Osteoblast (primary cell): ENCODE measurements at regions not wholly inside any gene's neighbourhood (a gene's known extent, or its start where the extent isn't known, plus 50 kb on each side); places are given as distances from the start of the nearest gene placed in this dataset.

Source experiments
- DNase-seq: peaks from one replicate; pipeline ENCODE4 v3.0.0; 2011; ENCODE audit warnings: low spot score, mixed read lengths; ENCODE audit not compliant: insufficient read length; ENCODE audit errors: missing footprints
- H2AFZ ChIP-seq: 2 replicates; pipeline ENCODE4 v1.6.0; 2011; ENCODE audit warnings: mild to moderate bottlenecking, low read length
- H3K27ac ChIP-seq: 2 replicates; pipeline ENCODE4 v1.5.1; 2011; ENCODE audit warnings: mild to moderate bottlenecking, low read depth, low read length, moderate library complexity
- H3K27me3 ChIP-seq: 2 replicates; pipeline ENCODE4 v1.6.0; 2012; ENCODE audit warnings: mild to moderate bottlenecking, control low read depth, inconsistent platforms, low read length, moderate library complexity; ENCODE audit not compliant: insufficient read depth
- H3K36me3 ChIP-seq: 2 replicates; pipeline ENCODE4 v1.5.1; 2011; ENCODE audit warnings: mild to moderate bottlenecking, low read length, control low read depth, moderate library complexity; ENCODE audit not compliant: insufficient read depth
- H3K4me1 ChIP-seq: 2 replicates; pipeline ENCODE4 v1.5.1; 2011; ENCODE audit warnings: mild to moderate bottlenecking, low read length, control low read depth, moderate library complexity; ENCODE audit not compliant: insufficient read depth
- H3K4me2 ChIP-seq: 2 replicates; pipeline ENCODE4 v1.6.0; 2011; ENCODE audit warnings: mild to moderate bottlenecking, low read length; ENCODE audit not compliant: insufficient read depth
- H3K4me3 ChIP-seq: fragments of 200-600 bp; sonication (generic); 3 replicates; pipeline ENCODE4 v1.5.1; 2012; ENCODE audit warnings: mild to moderate bottlenecking, low read length, inconsistent platforms; ENCODE audit not compliant: insufficient read depth
- H3K79me2 ChIP-seq: 2 replicates; pipeline ENCODE4 v1.6.0; 2012; ENCODE audit warnings: mild to moderate bottlenecking, low read length, control low read depth, inconsistent platforms; ENCODE audit not compliant: insufficient read depth
- H3K9me3 ChIP-seq: 2 replicates; pipeline ENCODE4 v1.5.1; 2011; ENCODE audit warnings: low read depth, low read length, control low read depth
- H4K20me1 ChIP-seq: 2 replicates; pipeline ENCODE4 v1.6.0; 2012; ENCODE audit warnings: mild to moderate bottlenecking, low read length, control low read depth; ENCODE audit not compliant: insufficient read depth
- CTCF ChIP-seq: IDR thresholded peaks from 2 replicates; pipeline ENCODE4 v1.5.1; 2011; ENCODE audit warnings: mild to moderate bottlenecking, low read depth, low read length, moderate library complexity; ENCODE audit errors: extremely low read depth

GRCh38 chr5:72746736-72747135 lies 69.7 kb upstream of the TNPO1 start:
- Histone ChIP-seq H4K20me1 (no peaks in the 10 kb centered on the region), H3K36me3 (no peaks in the 10 kb centered on the region), H3K4me1 (peaks cover 4% of the 10 kb centered on the region), H3K9me3 (no peaks in the 10 kb centered on the region), H2AFZ (peak overlapping the region; percentile 12), H3K27me3 (no peaks in the 10 kb centered on the region), H3K4me2 (no peak overlapping the region), H3K27ac (no peak overlapping the region), H3K79me2 (no peaks in the 10 kb centered on the region), H3K4me3 (no peak overlapping the region)
- DNase-seq, result no peak
- no peak for TF ChIP-seq CTCF

GRCh38 chr5:72744136-72744535 lies 72.3 kb upstream of the TNPO1 start:
- H3K79me2 ChIP-seq, result no peaks in the 10 kb centered on the region
- no peak for DNase-seq
- H4K20me1 ChIP-seq, result no peaks in the 10 kb centered on the region
- peaks cover 4% of the 10 kb centered on the region for H3K4me1 ChIP-seq
- no peaks in the 10 kb centered on the region for H3K36me3 ChIP-seq
- H3K4me3 ChIP-seq, result no peak overlapping the region
- no peak overlapping the region for H3K27ac ChIP-seq
- H3K4me2 ChIP-seq, result no peak overlapping the region
- no peaks in the 10 kb centered on the region for H3K27me3 ChIP-seq
- H2AFZ ChIP-seq, result no peak overlapping the region
- H3K9me3 ChIP-seq, result no peaks in the 10 kb centered on the region
- TF ChIP-seq CTCF, result no peak

- DNase-seq, result peak; percentile 8
- Histone ChIP-seq H3K79me2 (no peaks in the 10 kb centered on the region), H3K27me3 (no peaks in the 10 kb centered on the region), H4K20me1 (no peaks in the 10 kb centered on the region), H3K9me3 (no peaks in the 10 kb centered on the region), H3K27ac (no peak overlapping the region), H3K4me2 (no peak overlapping the region), H3K36me3 (no peaks in the 10 kb centered on the region), H3K4me1 (peaks cover 4% of the 10 kb centered on the region), H3K4me3 (no peak overlapping the region), H2AFZ (no peak overlapping the region)
- TF ChIP-seq CTCF, result no peak
Measured at GRCh38 chr5:72741805-72742204, 74.7 kb upstream of the TNPO1 start.

- Histone ChIP-seq H3K4me3 (no peak overlapping the region), H3K79me2 (no peaks in the 10 kb centered on the region), H3K27ac (no peak overlapping the region), H3K9me3 (no peaks in the 10 kb centered on the region), H3K36me3 (no peaks in the 10 kb centered on the region), H3K4me2 (no peak overlapping the region), H4K20me1 (no peaks in the 10 kb centered on the region), H3K27me3 (no peaks in the 10 kb centered on the region), H3K4me1 (no peaks in the 10 kb centered on the region), H2AFZ (no peak overlapping the region)
- TF ChIP-seq CTCF, result no peak
- DNase-seq, result no peak
Measured at GRCh38 chr5:72733810-72734209, 82.7 kb upstream of the TNPO1 start.
